GM12892 (cell line): ENCODE measurements at regions not wholly inside any gene's neighbourhood (a gene's known extent, or its start where the extent isn't known, plus 50 kb on each side); places are given as distances from the start of the nearest gene placed in this dataset.

Source experiments
- POLR2A ChIP-seq: IDR thresholded peaks from 2 replicates; pipeline ENCODE4 v1.6.1; 2011; ENCODE audit warnings: low read depth, low read length, control low read depth
- POLR2AphosphoS5 ChIP-seq: IDR thresholded peaks from 2 replicates; pipeline ENCODE4 v1.6.1; 2011; ENCODE audit warnings: low read depth, low read length, control low read depth
- TAF1 ChIP-seq: IDR thresholded peaks from 2 replicates; pipeline ENCODE4 v1.6.1; 2011; ENCODE audit warnings: low read depth, mild to moderate bottlenecking, control low read depth, low read length, borderline replicate concordance

GRCh38 chr4:67106861-67107460 is 438.3 kb downstream of the CENPC start:
- TF ChIP-seq POLR2A (no peak), POLR2AphosphoS5 (no peak), TAF1 (no peak)
